ENCODE measurements at regions not wholly inside any gene's neighbourhood (a gene's known extent, or its start where the extent isn't known, plus 50 kb on each side); places are given as distances from the start of the nearest gene placed in this dataset.

DNA sequence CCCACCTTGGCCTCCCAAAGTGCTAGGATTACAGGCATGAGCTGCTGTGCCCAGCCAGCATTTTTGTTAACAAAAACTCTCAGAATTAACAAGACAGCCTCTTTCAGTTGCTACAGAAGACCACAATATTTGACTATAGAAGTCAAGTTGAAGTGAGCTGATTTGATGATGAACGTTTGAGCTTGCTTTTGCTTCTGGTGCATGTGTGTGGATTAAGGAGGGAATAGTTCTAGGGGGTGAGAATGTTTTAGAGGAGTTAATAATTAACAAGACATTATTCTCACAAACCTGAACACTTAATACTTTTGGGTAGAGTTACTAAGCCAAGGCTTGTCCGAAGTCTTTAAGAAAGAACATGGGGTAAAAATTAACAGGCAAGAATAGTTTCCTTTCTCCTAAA lies 191.6 kb downstream of the TENT4A start:
- TF ChIP-seq, protein P1, sequence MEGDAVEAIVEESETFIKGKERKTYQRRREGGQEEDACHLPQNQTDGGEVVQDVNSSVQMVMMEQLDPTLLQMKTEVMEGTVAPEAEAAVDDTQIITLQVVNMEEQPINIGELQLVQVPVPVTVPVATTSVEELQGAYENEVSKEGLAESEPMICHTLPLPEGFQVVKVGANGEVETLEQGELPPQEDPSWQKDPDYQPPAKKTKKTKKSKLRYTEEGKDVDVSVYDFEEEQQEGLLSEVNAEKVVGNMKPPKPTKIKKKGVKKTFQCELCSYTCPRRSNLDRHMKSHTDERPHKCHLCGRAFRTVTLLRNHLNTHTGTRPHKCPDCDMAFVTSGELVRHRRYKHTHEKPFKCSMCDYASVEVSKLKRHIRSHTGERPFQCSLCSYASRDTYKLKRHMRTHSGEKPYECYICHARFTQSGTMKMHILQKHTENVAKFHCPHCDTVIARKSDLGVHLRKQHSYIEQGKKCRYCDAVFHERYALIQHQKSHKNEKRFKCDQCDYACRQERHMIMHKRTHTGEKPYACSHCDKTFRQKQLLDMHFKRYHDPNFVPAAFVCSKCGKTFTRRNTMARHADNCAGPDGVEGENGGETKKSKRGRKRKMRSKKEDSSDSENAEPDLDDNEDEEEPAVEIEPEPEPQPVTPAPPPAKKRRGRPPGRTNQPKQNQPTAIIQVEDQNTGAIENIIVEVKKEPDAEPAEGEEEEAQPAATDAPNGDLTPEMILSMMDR (IDR thresholded peaks at IDR 0.05; ENCODE audit: control extremely low read depth, extremely low read depth, low read depth, missing control alignments), result no peak
- ChIA-PET POLR2A (no interaction called here), CTCF (interaction anchor here (1.1 kb wide), 1 partner anchor 8 kb away, joined by 3 read pairs; no protein-coding TSS in a partner anchor)
- DNase-seq (ENCODE audit: extremely low spot score), result no peak

DNA sequence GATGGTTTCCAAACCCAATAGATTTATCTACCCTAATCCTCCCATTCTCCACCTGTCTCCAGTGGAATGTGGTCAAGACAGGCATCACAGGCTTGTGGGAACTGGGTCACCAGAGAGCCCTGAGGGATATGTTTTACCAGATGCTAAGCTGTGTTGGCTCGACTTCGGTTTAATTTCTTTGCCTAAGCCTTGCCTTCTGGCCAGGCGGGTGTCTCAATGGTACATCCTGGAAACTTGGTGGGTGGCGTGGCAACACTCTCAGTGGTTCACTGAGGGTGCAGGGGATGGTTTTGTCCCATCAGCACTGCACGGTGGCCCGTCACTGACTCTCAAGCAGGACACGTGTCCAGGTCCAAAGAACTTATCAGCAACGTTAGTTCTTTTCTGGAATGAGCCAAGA lies 192.2 kb downstream of the TENT4A start:
- ChIA-PET CTCF (no interaction called here), POLR2A (no interaction called here)
- no peak for DNase-seq (ENCODE audit: extremely low spot score)
- TF ChIP-seq, protein P1 (IDR thresholded peaks at IDR 0.05; ENCODE audit: control extremely low read depth, extremely low read depth, low read depth, missing control alignments), result no peak

DNA sequence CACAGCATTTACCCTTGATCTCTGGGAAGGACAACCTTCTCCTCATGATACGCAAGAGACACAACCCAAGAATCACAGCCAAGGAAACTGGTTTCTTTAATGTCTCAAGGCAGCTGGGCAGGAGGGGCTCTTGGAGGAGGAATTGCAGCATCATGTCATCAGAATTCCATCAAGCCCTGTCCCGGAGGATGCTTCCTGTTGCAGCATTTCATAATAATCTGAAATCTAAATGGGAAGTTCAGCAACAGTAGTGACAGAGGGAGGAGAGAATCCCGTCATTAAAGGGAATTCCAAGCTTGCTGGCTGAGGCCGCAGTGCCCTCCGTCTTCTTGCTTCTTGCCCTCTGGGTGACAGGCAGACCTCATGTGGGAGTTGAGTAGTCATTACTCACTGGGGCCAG lies 192.7 kb downstream of the TENT4A start:
- ChIA-PET CTCF (no interaction called here), POLR2A (no interaction called here)
- no peak for DNase-seq (ENCODE audit: extremely low spot score)
- TF ChIP-seq, protein P1 (IDR thresholded peaks at IDR 0.05; ENCODE audit: control extremely low read depth, extremely low read depth, low read depth, missing control alignments), result no peak

DNA sequence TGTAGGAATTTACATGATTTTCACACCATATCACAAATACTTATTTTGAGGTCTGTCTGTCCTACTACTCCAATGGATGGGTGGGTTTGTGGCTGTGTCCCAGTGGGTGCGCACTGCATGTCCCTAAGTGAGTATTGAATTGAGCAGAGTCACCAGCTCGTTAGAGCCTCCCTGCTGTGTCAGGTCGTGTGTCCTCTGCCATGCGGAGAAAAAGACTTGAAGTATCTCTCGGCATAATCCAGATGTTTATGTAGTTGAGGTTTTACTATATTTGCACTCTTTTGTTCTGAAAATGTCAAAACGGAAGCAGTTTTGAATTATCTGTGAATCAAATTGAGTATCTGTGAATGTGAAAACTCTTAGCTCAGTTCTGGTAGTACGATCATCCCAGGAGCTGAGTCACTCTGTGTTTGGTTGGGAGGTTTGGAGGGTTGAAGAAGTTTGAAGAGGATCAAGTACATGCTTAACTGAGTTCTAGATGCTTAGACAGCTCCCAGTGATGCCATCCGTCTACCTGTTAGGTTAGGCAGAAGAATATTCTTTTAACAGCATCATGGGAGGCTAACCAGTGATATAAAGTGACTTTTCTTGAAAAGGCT lies 194.2 kb downstream of the TENT4A start:
- CTCF ChIA-PET, result interaction anchor here (1.2 kb wide), 1 partner anchor 13 kb away, joined by 5 read pairs; no protein-coding TSS in a partner anchor
- TF ChIP-seq, protein P1 (IDR thresholded peaks at IDR 0.05; ENCODE audit: control extremely low read depth, extremely low read depth, low read depth, missing control alignments), result no peak

DNA sequence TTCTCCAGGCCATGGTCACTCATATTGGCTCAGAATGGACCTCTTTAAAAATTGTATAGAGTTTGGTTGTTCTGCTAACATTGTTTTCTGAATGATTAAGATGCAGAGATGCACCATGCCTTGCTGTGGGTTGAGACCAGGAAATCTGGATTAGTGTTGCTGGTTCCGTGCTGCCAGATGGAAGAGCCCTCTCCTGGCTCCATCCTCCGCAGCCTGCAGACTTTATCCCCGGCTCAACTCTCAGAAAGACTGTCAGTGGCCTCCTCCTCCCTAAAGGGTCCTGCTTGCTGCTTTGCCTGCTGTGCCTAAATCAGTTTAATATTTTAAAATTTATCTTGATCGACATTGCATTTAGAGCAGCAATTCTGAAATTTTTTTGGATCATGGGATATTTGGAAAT lies 196.7 kb downstream of the TENT4A start:
- no peak for DNase-seq (ENCODE audit: extremely low spot score)
- TF ChIP-seq, protein P1 (IDR thresholded peaks at IDR 0.05; ENCODE audit: control extremely low read depth, extremely low read depth, low read depth, missing control alignments), result no peak
- ChIA-PET POLR2A (no interaction called here), CTCF (no interaction called here)

More for the DNA sequence above, 194.2 kb downstream of the TENT4A start:
- POLR2A ChIA-PET, result no interaction called here
- no peak for DNase-seq (ENCODE audit: extremely low spot score)

DNA sequence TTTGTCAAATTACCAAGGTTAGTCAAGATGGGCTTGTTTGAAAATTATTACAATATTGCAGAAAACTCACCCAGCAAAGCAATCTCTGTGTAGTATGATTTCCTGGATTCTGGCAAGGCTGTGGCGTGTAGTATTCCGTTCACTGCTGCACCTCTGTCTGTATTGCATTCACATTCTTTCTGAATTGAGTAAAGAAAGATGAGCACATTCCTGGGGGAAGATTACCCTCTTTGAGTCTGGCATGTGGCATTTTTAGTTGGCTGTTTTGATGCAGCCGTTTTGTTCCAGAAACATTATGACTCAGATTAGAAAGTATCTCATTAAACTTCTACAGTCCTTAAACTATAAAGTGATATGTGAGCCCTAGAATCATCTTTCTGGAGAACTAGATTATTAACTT lies 197.7 kb downstream of the TENT4A start:
- no peak for DNase-seq (ENCODE audit: extremely low spot score)
- ChIA-PET POLR2A (no interaction called here), CTCF (no interaction called here)
- TF ChIP-seq, protein P1 (IDR thresholded peaks at IDR 0.05; ENCODE audit: control extremely low read depth, extremely low read depth, low read depth, missing control alignments), result no peak

Measured in GM10248 (cell line).